ENCODE measurements at regions not wholly inside any gene's neighbourhood (a gene's known extent, or its start where the extent isn't known, plus 50 kb on each side); places are given as distances from the start of the nearest gene placed in this dataset.
"Not testable (repeated sequence)": the region's sequence is repeated elsewhere in the genome, so short reads cannot be mapped to it uniquely, and the experiment has no call there.

- no peak for DNase-seq
Observed at GRCh38 chr3:86537171-86537570, 453.8 kb downstream of the VGLL3 start.

GRCh38 chr3:86519819-86520218 is 471.1 kb downstream of the VGLL3 start:
- no peak for DNase-seq

GRCh38 chr3:86481636-86482035 is 509.3 kb downstream of the VGLL3 start:
- peak in 1 of 14 donors; percentile 14 for DNase-seq

GRCh38 chr3:86481031-86481430 is 509.9 kb downstream of the VGLL3 start:
- DNase-seq, result no peak

- no peak for DNase-seq
Observed at GRCh38 chr3:86464180-86464579, 526.8 kb downstream of the VGLL3 start.

GRCh38 chr3:86451749-86452148 is 539.2 kb downstream of the VGLL3 start:
- DNase-seq, result no peak

GRCh38 chr3:86438544-86438943 is 552.4 kb downstream of the VGLL3 start:
- DNase-seq, result no peak

GRCh38 chr3:86427343-86427742 is 563.6 kb downstream of the VGLL3 start:
- DNase-seq, result no peak

GRCh38 chr3:86420990-86421739 is 569.8 kb downstream of the VGLL3 start:
- no peak for DNase-seq

- no peak for DNase-seq
Observed at GRCh38 chr3:86418861-86419260, 572.1 kb downstream of the VGLL3 start.

- DNase-seq, result no peak
Observed at GRCh38 chr3:86416334-86416733, 574.6 kb downstream of the VGLL3 start.

- DNase-seq, result no peak
Observed at GRCh38 chr3:86413645-86414044, 577.3 kb downstream of the VGLL3 start.

GRCh38 chr3:86410587-86410986 is 580.4 kb downstream of the VGLL3 start:
- DNase-seq, result no peak

- not testable (repeated sequence) for DNase-seq
Observed at GRCh38 chr3:86389759-86390158, 601.2 kb downstream of the VGLL3 start.

GRCh38 chr3:86388820-86389219 is 602.1 kb downstream of the VGLL3 start:
- no peak for DNase-seq

GRCh38 chr3:86382556-86382955 is 608.4 kb downstream of the VGLL3 start:
- DNase-seq, result no peak

- no peak for DNase-seq
Observed at GRCh38 chr3:86381247-86381646, 609.7 kb downstream of the VGLL3 start.

- DNase-seq, result no peak
Observed at GRCh38 chr3:86379280-86379679, 611.7 kb downstream of the VGLL3 start.

- no peak for DNase-seq
Observed at GRCh38 chr3:86378829-86379228, 612.1 kb downstream of the VGLL3 start.

- not testable (repeated sequence) for DNase-seq
Observed at GRCh38 chr3:86335566-86335965, 655.4 kb downstream of the VGLL3 start.

- DNase-seq, result no peak
Observed at GRCh38 chr3:86333636-86334035, 657.3 kb downstream of the VGLL3 start.

GRCh38 chr3:86303935-86304334 is 687.0 kb downstream of the VGLL3 start:
- DNase-seq, result no peak

GRCh38 chr3:86282106-86282787 is 708.7 kb downstream of the VGLL3 start:
- DNase-seq, result no peak
